ENCODE measurements at regions not wholly inside any gene's neighbourhood (a gene's known extent, or its start where the extent isn't known, plus 50 kb on each side); places are given as distances from the start of the nearest gene placed in this dataset.

DNA sequence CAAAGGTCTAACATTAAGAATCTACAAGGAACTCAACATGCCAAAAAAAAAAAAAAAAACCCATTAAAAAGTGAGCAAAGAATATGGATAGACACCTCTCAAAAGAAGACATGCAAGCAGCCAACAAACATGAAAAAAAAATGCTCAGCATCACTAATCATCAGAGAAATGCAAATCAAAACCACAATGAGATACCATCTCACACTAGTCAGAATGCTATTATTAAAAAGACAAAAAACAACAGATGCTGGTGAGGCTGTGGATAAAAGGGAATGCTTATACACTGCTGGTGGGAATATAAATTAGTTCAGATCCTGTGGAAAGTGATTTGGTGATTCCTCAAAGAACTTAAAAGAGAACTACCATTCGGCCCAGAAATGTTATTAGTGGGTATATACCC is 257.7 kb upstream of the PLET1 start:
- TF ChIP-seq, protein P1, sequence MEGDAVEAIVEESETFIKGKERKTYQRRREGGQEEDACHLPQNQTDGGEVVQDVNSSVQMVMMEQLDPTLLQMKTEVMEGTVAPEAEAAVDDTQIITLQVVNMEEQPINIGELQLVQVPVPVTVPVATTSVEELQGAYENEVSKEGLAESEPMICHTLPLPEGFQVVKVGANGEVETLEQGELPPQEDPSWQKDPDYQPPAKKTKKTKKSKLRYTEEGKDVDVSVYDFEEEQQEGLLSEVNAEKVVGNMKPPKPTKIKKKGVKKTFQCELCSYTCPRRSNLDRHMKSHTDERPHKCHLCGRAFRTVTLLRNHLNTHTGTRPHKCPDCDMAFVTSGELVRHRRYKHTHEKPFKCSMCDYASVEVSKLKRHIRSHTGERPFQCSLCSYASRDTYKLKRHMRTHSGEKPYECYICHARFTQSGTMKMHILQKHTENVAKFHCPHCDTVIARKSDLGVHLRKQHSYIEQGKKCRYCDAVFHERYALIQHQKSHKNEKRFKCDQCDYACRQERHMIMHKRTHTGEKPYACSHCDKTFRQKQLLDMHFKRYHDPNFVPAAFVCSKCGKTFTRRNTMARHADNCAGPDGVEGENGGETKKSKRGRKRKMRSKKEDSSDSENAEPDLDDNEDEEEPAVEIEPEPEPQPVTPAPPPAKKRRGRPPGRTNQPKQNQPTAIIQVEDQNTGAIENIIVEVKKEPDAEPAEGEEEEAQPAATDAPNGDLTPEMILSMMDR (IDR thresholded peaks at IDR 0.05; ENCODE audit: control extremely low read depth in 1 of 3, insufficient read depth in 1 of 3, low read depth in 1 of 3, low read length in 3 of 3): no peak
- TF ChIP-seq CEBPB (IDR thresholded peaks at IDR 0.05; ENCODE audit: low read depth, low read length) (no peak), POLR2A (IDR thresholded peaks at IDR 0.05; ENCODE audit: control extremely low read depth in 1 of 2, low read depth in 2 of 2, low read length in 2 of 2) (no peak), SP1 (IDR thresholded peaks at IDR 0.05; ENCODE audit: low read depth, low read length) (no peak), RAD21 (IDR thresholded peaks at IDR 0.05 in 1 of 2, conservative IDR thresholded peaks at IDR 0.05 in 1 of 2; ENCODE audit: low read depth in 2 of 2, low read length in 2 of 2) (no peak), YY1 (IDR thresholded peaks at IDR 0.05; ENCODE audit: low read depth, low read length) (no peak), MAX (IDR thresholded peaks at IDR 0.05) (no peak)
- TF ChIP-seq, protein P2, sequence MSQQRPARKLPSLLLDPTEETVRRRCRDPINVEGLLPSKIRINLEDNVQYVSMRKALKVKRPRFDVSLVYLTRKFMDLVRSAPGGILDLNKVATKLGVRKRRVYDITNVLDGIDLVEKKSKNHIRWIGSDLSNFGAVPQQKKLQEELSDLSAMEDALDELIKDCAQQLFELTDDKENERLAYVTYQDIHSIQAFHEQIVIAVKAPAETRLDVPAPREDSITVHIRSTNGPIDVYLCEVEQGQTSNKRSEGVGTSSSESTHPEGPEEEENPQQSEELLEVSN (IDR thresholded peaks at IDR 0.05): no peak

All from H1 (cell line).